ENCODE measurements at regions not wholly inside any gene's neighbourhood (a gene's known extent, or its start where the extent isn't known, plus 50 kb on each side); places are given as distances from the start of the nearest gene placed in this dataset.

GRCh38 chr2:31788273-31788672 is 207.5 kb upstream of the SRD5A2 start:
- TF ChIP-seq CTCF (IDR thresholded peaks at IDR 0.05 in 4 of 5, conservative IDR thresholded peaks at IDR 0.05 in 1 of 5) (no peak), POLR2A (IDR thresholded peaks at IDR 0.05) (no peak)
